Vagina (tissue), 2 donors: ENCODE measurements at regions not wholly inside any gene's neighbourhood (a gene's known extent, or its start where the extent isn't known, plus 50 kb on each side); places are given as distances from the start of the nearest gene placed in this dataset.

Source experiments
- CTCF ChIP-seq, 3 experiments: fragments of 450-650 bp in 2 of 3; fragments of 200-600 bp in 1 of 3; sonication (generic) in 1 of 3; IDR thresholded peaks; one replicate each; pipeline ENCODE4 v1.5.1; 2017 to 2019; ENCODE audit warnings: antibody characterized with exemption in 3 of 3, mild to moderate bottlenecking in 2 of 3, moderate library complexity in 2 of 3
- POLR2AphosphoS5 ChIP-seq, 2 donors: sonication (generic); formaldehyde crosslinking; IDR thresholded peaks; one replicate each; pipeline ENCODE4 v1.9.0; 2017; ENCODE audit warnings: antibody characterized with exemption in 2 of 2, mild to moderate bottlenecking in 2 of 2, low read depth in 1 of 2; ENCODE audit not compliant: insufficient read depth in 1 of 2

- no peak for TF ChIP-seq CTCF (IDR thresholded peaks at IDR 0.05)
- no peak for TF ChIP-seq POLR2AphosphoS5 (IDR thresholded peaks at IDR 0.05; ENCODE audit: insufficient read depth in 1 of 2, low read depth in 1 of 2)
Observed at GRCh38 chr2:58595714-58596113, 354.6 kb upstream of the FANCL start.
